Transverse colon (tissue), 4 donors: ENCODE measurements at regions not wholly inside any gene's neighbourhood (a gene's known extent, or its start where the extent isn't known, plus 50 kb on each side); places are given as distances from the start of the nearest gene placed in this dataset.

Experiments used
- DNase-seq: peaks from one replicate; pipeline ENCODE4 v3.0.0-alpha.2; 2019
- H3K27ac ChIP-seq, 4 donors: fragments of 200-600 bp; sonication (generic); 2 replicates each; pipeline ENCODE4 v1.5.1; 2016 to 2018; ENCODE audit warnings: inconsistent platforms in 4 of 4
- H3K27me3 ChIP-seq: fragments of 200-600 bp; sonication (generic); 2 replicates; pipeline ENCODE4 v1.5.1; 2017; ENCODE audit warnings: inconsistent platforms
- H3K36me3 ChIP-seq, 4 donors: fragments of 200-600 bp; sonication (generic); 2 replicates each; pipeline ENCODE4 v1.5.1; 2017 to 2019; ENCODE audit warnings: inconsistent platforms in 4 of 4
- H3K4me1 ChIP-seq, 4 donors: fragments of 200-600 bp; sonication (generic); 2 replicates each; pipeline ENCODE4 v1.5.1; 2017 to 2020; ENCODE audit warnings: inconsistent platforms in 4 of 4
- H3K4me3 ChIP-seq, 4 donors: fragments of 200-600 bp; sonication (generic); 1 replicate in 1 of 4; 2 replicates in 3 of 4; pipeline versions ENCODE4 v1.5.1 to v1.6.1; 2017 to 2019; ENCODE audit warnings: inconsistent platforms in 4 of 4
- H3K9me3 ChIP-seq, 2 donors: fragments of 200-600 bp; sonication (generic); 2 replicates each; pipeline ENCODE4 v1.5.1; 2017 to 2019; ENCODE audit warnings: inconsistent platforms in 2 of 2
- EP300 ChIP-seq: sonication (generic); formaldehyde crosslinking; IDR thresholded peaks from one replicate; pipeline ENCODE4 v1.6.1; 2017; ENCODE audit warnings: antibody characterized with exemption, low read depth
- POLR2A ChIP-seq: fragments of 450-650 bp; IDR thresholded peaks from one replicate; pipeline ENCODE4 v1.6.1; 2016; ENCODE audit warnings: antibody characterized with exemption, mild to moderate bottlenecking, moderate library complexity
- POLR2AphosphoS5 ChIP-seq, 3 donors: sonication (generic); formaldehyde crosslinking; IDR thresholded peaks; one replicate each; pipeline ENCODE4 v1.6.1; 2016; ENCODE audit warnings: antibody characterized with exemption in 3 of 3
- WGBS, 2 donors: methylation state at CpG; one replicate each; pipeline ENCODE4 v1.1.5; 2018; ENCODE audit warnings: low coverage in 1 of 2; 5-methylcytosine and 5-hydroxymethylcytosine counted together
- in situ Hi-C, 4 donors: fragments of 200-750 bp; cut with MboI; loops; one replicate each; pipeline versions ENCODE4 v1.15.0 to v1.15.1; 2017; ENCODE audit warnings: low sequenced_read_pairs in 3 of 4, low pct_ligation_motif_present in 1 of 4, low pct_unique_long_range_greater_than_20kb in 1 of 4
- intact Hi-C: fragments of 100-400 bp; cut with DNase I; formaldehyde crosslinking; loops from one replicate; pipeline ENCODE4 v1.15.1; 2023; ENCODE audit warnings: low total_unique reads
- TF ChIP-seq, protein P1 (sequence below), 5 experiments: fragments of 200-600 bp in 3 of 5; fragments of 450-650 bp in 2 of 5; sonication (generic) in 3 of 5; IDR thresholded peaks; 1 replicate in 2 of 5; 2 replicates in 3 of 5; pipeline ENCODE4 v1.5.1; 2016 to 2017; ENCODE audit warnings: antibody characterized with exemption in 5 of 5, inconsistent platforms in 3 of 5, mild to moderate bottlenecking in 2 of 5, moderate library complexity in 1 of 5

DNA sequence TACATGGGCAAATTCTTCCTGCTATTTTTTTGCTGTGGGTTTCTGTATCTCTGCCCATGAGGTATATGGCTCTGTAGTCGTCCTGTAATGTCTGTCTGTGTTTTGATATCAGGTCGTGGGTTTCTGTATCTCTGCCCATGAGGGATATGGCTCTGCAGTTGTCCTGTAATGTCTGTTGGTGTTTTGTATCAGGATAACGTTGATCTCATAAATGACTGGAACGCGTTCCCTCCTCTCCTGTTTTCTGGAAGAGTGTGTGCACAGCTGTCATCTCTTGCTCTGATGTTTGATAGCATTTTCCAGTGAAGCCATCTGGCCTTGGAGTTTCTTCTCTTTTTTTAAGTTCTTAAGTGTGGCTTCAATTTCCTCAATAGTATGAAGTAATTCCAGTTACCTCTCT is 57.2 kb downstream of the SOX1 start:
- Histone ChIP-seq H3K4me1 (no peaks in the 10 kb centered on the region), H3K36me3 (no peaks in the 10 kb centered on the region), H3K27ac (no peak overlapping the region), H3K4me3 (no peak overlapping the region), H3K27me3 (no peaks in the 10 kb centered on the region), H3K9me3 (no peaks in the 10 kb centered on the region)
- DNase-seq: no peak
- no peak for TF ChIP-seq POLR2AphosphoS5 (IDR thresholded peaks at IDR 0.05)
- TF ChIP-seq, protein P1, sequence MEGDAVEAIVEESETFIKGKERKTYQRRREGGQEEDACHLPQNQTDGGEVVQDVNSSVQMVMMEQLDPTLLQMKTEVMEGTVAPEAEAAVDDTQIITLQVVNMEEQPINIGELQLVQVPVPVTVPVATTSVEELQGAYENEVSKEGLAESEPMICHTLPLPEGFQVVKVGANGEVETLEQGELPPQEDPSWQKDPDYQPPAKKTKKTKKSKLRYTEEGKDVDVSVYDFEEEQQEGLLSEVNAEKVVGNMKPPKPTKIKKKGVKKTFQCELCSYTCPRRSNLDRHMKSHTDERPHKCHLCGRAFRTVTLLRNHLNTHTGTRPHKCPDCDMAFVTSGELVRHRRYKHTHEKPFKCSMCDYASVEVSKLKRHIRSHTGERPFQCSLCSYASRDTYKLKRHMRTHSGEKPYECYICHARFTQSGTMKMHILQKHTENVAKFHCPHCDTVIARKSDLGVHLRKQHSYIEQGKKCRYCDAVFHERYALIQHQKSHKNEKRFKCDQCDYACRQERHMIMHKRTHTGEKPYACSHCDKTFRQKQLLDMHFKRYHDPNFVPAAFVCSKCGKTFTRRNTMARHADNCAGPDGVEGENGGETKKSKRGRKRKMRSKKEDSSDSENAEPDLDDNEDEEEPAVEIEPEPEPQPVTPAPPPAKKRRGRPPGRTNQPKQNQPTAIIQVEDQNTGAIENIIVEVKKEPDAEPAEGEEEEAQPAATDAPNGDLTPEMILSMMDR (IDR thresholded peaks at IDR 0.05): no peak
- no peak for TF ChIP-seq EP300
- no peak for TF ChIP-seq POLR2A
- WGBS, 2 donors: 28 to 29% methylated on average over 5 of the region's 5 CpGs
- in situ Hi-C loops (no loop called here), intact Hi-C loops (no loop called here)

DNA sequence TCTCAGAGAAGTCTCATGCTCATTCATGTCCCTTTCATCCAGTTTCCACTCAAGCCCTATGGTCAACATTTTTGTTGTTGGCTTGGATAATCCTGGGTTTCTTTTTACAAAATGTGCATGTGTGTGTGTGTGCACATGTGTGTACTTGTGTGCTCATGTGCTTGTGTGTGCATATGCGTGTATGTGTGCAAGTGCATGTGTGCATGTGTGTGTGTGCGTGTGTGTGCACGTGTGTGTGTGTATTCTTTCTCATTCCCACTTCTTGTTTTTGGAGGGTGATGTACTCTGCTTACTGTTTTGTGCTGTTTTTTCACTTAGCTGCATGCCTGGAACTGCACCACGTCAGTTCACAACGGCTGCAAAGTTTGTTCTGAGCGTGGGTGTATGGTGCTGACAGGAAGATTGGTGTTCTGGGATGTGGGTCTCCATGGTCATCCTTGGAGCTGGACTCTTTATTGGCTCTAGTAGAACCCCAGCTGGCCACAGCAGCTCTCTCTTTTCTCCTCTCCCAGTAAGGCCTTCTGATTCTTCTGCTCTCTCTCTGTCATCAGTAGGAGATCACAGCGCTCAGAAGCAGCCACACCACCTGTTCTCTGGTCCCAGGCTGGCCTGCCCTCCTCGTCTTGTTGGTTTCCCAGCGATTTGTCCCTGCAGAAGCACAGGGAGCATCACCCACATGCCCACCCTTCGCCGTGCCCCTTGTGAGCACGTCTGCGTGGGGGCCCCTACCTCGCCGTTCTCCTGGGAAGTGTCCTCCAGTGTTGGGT is 60.8 kb downstream of the SOX1 start:
- H3K27ac ChIP-seq: no peak overlapping the region

DNA sequence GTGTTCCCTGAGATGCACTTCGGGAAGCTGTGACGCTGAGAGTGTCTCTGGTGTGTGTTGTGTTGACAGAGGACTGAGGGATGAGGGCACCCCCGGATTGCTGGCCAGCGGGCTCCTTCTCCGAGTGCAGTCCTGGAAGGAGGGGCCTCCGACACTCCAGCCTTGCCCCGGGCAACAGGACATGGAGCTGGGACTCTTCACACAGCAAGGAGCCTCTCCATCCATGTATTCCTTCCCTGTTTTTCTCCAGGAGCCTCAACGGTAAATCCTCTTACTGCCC is 61.3 kb downstream of the SOX1 start:
- no peaks in the 10 kb centered on the region for H3K9me3 ChIP-seq
- H3K36me3 ChIP-seq: no peaks in the 10 kb centered on the region
- H3K27me3 ChIP-seq: no peaks in the 10 kb centered on the region
- TF ChIP-seq EP300 (no peak), POLR2A (no peak), POLR2AphosphoS5 (IDR thresholded peaks at IDR 0.05) (no peak)
- TF ChIP-seq, protein P1 (IDR thresholded peaks at IDR 0.05): no peak
- peaks cover 0 to 7% (median 2%) of the 10 kb centered on the region in 4 donors for H3K4me1 ChIP-seq
- no peak overlapping the region for H3K4me3 ChIP-seq
- no peak overlapping the region for H3K27ac ChIP-seq
- intact Hi-C loops (no loop called here), in situ Hi-C loops (no loop called here)
- no peak for DNase-seq
- 84% methylated on average over 8 of the region's 8 CpGs; no CpG with 5 or more reads in 1 of the 2 donors for WGBS, 2 donors

More for the DNA sequence above, 60.8 kb downstream of the SOX1 start:
- no peaks in the 10 kb centered on the region for H3K36me3 ChIP-seq
- in situ Hi-C loops (no loop called here), intact Hi-C loops (no loop called here)
- 76 to 78% methylated on average over 4 to 15 of the region's 15 CpGs for WGBS, 2 donors
- H3K9me3 ChIP-seq: no peaks in the 10 kb centered on the region
- no peak overlapping the region for H3K4me3 ChIP-seq
- no peak for TF ChIP-seq POLR2AphosphoS5 (IDR thresholded peaks at IDR 0.05)
- H3K4me1 ChIP-seq: peaks cover 0 to 7% (median 2%) of the 10 kb centered on the region in 4 donors
- H3K27me3 ChIP-seq: no peaks in the 10 kb centered on the region
- no peak for DNase-seq

DNA sequence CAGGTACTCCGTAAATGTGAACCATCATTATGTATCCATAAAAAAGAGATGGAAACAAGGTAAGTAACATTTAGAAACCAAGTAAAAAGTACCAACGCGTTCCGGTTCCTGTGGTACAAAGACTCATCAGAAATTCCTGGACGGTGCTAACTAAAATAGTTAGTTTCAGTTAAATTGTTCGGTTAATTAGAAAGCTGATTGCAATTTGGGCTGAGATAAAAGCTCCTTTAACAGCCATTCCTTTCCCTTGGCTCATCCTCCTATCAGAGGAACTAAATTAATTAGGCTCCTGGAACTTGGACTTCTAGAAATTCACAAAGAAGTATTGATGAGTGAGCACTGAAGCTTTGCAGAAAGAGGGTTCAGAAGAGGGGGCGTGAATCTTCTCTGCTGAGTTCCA is 63.5 kb downstream of the SOX1 start:
- 87 to 89% methylated on average over 5 to 7 of the region's 7 CpGs for WGBS, 2 donors
- intact Hi-C loops: no loop called here
- no peak overlapping the region for H3K27ac ChIP-seq
- in situ Hi-C loops: no loop called here
- TF ChIP-seq EP300: no peak
- no peak for TF ChIP-seq POLR2A
- TF ChIP-seq, protein P1 (IDR thresholded peaks at IDR 0.05): no peak
- no peak for TF ChIP-seq POLR2AphosphoS5 (IDR thresholded peaks at IDR 0.05)
- no peaks in the 10 kb centered on the region for H3K27me3 ChIP-seq
- H3K36me3 ChIP-seq: no peaks in the 10 kb centered on the region
- no peak for DNase-seq
- no peaks in the 10 kb centered on the region for H3K9me3 ChIP-seq
- H3K4me1 ChIP-seq: peaks cover 6 to 19% (median 13%) of the 10 kb centered on the region in 4 donors
- no peak overlapping the region for H3K4me3 ChIP-seq
